M059J (cell line): ENCODE measurements at regions not wholly inside any gene's neighbourhood (a gene's known extent, or its start where the extent isn't known, plus 50 kb on each side); places are given as distances from the start of the nearest gene placed in this dataset.
"Not testable (repeated sequence)": the region's sequence is repeated elsewhere in the genome, so short reads cannot be mapped to it uniquely, and the experiment has no call there.

Experiments used
- DNase-seq: peaks from one replicate; pipeline ENCODE4 v3.0.0-alpha.2; 2012; ENCODE audit warnings: low read depth

DNA sequence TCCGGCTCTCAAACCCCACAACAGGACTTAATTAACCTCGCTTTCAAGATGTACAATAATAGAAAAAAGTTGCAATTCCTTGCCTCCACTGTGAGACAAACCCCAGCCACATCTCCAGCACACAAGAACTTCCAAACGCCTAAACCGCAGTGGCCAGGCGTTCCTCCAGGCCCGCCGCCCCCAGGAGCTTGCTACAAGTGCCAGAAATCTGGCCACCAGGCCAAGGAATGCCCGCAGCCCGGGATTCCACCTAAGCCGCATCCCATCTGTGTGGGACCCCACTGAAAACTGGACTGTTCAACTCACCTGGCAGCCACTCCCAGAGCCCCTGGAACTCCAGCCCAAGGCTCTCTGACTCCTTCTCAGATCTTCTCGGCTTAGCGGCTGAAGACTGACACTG is 262.5 kb downstream of the SMARCA2 start:
- DNase-seq: not testable (repeated sequence)

DNA sequence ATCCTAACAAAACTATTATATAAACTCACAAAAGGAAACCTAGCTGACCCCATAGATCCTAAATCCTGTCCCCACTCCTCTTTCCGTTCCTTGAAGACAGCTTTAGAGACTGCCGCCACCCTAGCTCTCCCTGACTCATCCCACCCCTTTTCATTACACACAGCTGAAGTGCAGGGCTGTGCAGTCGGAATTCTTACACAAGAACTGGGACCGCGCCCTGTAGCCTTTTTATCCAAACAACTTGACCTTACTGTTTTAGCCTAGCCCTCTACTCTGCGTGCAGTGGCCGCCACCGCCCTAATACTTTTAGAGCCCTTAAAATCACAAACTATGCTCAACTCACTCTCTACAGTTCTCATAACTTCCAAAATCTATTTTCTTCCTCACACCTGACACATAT is 264.0 kb downstream of the SMARCA2 start:
- DNase-seq: not testable (repeated sequence)

DNA sequence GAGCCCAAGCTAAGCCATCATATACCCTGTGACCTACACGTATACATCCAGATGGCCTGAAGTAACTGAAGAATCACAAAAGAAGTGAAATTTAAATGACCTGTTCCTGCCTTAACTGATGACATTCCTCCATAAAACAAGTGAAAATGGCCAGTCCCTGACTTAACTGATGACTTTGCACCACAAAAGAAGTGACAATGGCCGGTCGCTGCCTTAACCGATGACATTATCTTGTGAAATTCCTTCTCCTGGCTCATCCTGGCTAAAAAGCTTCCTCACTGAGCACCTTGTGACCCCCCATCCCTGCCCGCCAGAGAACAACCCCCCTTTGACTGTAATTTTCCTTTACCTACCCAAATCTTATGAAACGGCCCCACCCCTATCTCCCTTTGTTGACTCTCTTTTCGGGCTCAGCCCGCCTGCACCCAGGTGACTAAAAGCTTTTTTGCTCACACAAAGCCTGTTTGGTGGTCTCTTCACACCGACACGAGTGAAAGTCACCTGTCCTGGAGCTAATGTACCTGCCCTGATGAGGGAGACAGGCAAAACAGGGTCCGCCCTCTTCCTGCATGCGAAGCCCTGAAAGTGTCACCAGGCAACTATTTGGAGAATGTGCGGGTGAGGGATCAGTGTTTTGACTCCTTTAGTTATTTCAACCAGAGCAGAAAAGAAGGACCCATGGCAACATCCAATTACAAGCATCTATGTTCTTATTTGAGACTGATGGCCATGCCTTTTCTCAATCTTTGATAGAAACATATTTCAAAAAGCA is 266.1 kb downstream of the SMARCA2 start:
- DNase-seq: peak; percentile 77

DNA sequence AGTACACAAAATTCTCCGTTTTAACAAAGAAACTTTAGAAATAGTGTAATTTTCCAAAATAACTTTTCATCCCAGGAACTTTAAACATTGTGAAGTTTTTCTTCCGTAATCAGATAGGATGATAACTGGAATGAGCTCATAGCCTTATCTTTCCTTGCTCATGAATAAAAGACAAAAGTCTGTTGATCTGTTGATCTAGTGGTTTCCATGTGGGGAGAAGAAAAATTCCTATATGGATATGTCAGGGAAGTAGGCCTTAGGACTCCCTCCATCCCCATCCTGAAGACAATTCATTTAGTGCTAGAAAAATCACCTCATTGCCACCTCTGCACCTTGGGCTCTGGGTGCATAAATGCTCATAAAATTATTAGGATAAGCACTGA is 266.6 kb downstream of the SMARCA2 start:
- DNase-seq: peak; percentile 61

DNA sequence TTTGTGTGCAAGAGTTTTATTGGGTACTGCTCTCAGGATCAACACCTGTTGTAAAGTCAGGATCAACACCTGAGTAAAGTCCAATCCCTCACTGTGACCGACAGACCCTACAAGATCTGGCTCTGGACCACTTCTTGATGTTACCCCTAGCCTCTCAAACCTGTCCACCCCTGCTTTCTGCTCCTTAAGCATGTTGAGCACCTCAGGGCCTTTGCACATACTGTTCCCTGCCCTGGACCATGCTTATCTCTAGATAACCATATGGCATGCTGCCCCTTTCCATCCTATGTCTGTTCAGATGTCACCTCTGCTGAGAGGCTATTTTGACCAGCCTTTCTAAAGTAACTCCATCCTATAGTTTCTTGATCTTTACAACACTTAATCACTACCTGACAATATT is 269.6 kb downstream of the SMARCA2 start:
- DNase-seq: no peak

DNA sequence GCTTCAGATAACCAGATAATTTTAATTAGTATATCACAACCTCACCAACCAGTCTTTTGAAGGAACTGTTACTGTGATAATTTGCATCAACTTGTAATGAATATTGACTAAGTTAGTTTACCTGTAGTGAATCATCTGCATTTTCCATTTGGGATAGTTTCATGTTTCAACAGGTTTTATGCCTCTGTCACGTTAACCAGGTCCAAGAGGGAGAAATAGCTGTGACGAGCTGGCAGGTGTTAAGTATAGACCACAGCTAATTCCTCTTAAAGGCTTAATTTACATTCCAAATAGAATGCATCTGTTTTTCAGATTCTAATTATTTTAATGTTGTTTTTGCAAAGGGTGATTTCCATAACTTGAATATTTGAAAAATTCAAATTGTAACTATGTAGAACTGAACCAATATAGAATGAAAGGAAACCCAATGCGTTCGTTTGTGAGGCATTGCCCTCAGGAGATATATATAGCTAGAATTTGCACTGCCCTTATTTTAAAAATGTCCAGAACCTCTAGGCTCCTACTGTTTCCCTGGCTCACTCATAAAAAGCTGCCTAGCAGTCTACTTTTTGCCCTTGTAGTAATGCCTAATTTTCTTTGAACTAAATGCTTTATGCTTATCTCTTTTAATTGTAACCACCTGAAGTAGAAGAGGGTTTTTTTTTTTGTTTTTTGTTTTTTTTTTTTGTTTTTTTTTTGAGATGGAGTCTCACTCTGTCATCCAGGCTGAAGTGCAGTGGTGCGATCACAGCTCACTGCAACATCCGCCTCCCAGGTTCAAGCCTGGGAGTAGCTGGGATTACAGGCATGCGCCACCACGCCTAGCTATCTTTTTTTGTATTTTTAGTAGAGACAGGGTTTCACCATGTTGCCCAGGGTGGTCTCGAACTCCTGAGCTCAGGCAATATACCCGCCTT is 270.5 kb downstream of the SMARCA2 start:
- DNase-seq: no peak

DNA sequence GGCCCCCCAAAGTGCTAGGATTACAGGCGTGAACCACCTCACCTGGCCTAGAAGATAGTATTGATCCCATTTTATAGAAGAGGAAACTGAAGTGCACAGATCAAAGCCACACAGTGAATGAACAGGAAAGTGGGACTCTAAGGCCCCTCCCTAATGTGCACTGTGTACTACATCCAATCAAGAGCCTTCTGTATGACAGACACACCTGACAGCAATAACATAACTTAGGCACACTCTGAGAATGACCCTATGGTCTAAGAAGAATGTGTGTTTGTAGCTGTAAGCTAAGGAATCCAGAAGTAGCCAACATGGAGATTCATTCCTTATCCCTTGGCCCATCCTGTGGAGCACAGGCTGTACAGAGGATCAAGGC is 271.2 kb downstream of the SMARCA2 start:
- no peak for DNase-seq

DNA sequence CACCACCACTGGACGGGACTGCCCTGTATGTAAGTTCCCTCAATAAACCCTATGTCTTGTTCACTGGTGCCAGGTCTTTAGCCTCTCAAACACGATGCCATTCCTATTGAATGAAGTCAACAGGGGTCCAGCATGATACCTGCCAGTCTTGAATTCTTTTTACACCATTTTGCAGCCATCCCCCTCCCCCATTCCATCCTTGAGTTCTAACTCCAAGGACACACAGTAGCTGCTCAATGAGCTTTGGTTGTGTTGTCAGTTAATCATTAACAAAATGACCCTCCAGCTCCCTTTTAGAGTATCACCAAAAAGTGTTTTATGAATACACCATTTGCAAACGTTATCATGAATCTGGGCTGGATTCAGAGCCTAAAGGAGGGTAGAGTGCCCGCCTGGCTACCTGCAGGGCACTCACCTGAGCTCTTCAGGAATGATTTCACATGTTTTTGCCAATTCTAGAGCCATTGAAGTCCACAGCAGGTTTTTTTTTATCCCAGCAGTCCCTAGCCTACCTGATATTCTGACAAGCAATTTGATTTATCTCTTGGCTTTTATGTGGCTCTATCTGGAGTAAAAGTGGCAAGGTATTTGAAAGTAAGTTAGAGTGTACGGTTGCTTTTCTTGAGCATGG is 271.8 kb downstream of the SMARCA2 start:
- DNase-seq: no peak

DNA sequence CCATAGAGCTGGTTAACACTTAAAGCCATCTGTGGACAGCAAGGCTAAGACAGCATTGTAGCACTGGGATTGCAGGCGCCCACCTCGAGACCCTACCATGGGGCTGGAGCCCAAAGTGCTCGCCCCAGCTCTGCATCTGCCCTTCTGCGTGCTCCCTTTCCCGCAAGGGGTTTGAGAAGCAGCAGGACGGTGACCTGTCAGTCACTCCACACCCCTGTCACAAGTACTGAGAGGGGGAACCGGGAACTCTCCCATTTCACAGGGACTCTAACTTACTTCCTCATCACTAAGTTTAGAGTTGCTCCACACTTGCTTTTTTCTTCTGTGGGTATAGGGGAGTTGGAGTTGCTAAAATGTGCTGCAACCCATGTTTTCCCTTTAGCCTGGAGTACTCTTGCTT is 273.2 kb downstream of the SMARCA2 start:
- DNase-seq: no peak

DNA sequence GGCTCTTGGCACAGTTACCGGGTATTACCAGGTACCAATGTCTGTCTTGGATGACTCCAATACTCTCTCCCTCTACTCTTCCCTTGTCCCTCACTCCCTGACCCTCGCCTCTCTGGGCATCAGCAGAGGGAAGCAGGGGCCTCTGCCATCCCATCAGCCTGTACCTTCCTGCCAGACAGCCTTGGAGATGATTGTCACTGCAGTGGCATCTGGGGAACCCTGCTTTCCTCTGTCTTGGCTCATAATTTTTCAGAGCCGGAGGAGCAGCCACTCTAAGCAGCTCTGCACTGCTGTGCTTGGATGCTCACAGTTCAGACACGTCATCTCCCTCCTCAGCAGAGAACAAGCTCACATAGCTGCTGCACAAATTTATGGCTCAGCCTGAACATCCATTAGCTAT is 274.1 kb downstream of the SMARCA2 start:
- no peak for DNase-seq

DNA sequence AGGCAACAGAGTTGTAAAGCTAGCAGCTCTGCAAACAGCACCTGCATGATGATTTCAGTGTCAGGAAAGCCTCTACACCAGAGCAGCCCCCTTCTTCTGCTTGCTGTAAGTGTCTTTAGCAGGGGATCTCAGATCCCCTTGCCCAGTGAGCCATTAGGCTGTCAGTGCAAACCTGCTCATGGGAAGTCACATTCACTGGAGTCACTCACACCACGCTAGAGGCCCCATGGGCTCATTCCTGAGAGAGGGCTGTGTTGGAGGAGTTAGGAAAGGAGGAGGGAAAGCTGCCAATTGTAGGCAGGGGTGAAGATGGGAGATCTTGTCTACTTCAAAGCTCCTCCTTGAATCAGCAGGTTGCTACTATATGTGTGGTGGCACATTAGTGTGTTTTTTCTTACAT is 275.2 kb downstream of the SMARCA2 start:
- no peak for DNase-seq

DNA sequence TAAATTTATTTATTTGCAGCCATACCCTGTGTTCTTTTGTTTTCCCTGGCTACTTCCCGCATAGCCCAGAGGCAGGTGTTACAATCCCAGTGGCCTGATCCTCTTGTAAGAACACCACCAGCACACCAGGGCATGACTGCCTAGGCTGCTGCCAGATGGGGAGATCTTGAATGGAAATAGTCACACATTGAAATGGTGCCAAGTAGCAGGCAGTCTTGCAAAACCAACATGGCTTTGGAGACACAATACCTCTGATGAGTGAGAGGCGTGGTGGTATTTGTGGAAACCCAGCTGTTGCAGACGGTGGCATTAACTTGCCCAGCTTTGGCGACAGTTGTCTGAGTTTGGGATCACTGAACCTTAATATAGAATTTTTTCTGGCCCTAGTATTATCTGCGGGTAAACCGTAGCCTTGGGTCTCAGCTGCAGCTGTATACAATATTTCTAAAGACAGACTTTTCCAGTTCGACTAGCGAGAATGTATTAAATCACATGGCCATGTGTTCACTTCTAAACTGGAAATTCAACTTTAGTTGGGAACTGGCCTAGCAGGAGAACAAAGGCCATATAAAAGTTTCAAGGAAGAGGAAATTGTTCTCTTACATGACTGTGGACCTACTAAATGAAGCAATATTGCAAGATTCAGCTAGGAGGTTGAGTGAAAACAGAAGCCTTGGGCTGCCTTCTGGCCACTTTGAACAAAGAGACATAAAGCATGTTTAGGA is 277.0 kb downstream of the SMARCA2 start:
- peak; percentile 13 for DNase-seq

DNA sequence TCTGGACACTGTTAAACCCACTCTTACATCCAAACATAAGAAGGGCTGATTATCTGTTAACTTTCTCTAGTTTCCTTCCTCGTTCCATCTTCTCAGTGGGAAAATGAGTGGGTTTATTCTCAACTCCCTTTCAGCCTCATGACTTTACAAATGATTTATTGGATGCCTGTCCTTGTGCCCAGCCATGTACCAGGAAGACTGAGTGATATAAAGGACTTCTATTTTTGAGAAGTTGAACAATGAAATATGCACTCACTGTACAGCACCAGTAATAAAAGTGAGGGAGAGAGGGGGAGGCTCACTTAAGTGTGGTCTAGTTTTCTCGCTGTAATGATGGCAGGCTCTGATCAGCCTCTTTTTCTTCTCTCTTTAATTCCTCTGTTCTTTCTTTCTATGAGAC is 277.6 kb downstream of the SMARCA2 start:
- DNase-seq: no peak

DNA sequence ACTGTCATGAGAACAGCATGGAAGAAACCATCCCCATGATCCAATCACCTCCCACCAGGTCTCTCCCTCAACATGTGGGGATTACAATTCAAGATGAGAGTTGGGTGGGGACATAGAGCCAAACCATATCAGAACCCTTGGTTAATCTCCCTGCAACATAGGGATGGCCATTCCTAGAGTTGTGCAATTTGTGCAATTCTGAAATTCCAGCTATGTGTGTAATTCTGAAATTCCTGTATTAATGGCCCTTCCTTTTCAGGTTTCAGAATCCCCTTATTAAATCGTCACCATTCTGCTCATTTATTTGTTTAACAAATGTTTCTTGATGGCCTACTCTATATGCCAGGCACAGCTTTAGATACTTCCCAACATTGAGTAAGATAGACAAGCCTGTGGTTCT is 282.6 kb downstream of the SMARCA2 start:
- no peak for DNase-seq

DNA sequence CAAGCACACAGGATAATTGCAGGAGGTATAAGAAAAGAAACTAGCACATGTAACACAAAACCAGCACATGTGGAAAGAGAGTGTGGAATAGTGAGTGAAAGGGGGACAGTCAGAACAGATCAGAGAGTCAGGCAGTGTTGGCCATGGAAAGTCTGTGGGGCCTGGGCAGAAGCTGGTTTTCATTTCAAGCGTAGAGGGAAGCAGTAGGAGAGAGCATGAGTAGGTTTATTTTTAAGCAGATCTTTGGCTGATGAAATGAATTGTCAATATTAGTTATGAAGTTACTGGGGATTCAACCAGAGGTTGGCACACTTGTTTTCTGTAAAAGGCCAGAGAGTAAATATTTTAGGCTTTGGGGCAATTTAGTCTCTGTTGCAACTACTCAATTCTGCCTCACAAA is 283.1 kb downstream of the SMARCA2 start:
- no peak for DNase-seq

DNA sequence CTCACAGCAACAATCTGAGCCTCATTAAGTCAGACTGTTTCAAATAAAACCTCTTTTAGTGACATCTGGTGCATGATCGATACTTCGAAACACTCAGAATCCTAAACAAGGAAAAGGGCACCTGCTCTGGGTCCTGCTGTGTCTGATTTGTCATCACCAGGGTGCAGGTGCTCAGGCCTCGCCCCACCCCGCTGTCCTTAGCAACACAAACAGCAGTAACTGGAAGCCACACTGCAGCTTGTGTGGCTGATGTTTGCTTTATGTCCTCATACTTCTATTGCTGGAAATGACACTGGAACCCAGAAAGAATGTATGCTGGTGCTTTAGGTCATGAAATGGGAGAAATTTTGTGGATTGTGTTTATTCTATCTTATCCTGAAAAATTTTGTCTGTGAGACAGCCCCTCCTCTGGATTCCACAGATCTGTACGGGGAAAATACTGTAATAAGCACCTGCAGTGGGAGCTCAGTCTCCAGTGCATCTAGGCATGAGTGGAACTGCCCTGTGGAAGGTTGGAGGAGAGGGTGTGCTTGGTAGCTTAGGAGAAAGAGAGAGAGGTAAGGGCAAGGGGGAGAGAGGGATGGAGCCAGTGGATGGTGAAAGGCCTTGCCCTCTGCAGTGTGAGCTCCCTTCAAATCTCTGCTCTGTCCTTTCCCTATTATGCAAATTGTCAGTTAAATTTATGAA is 284.2 kb downstream of the SMARCA2 start:
- no peak for DNase-seq

DNA sequence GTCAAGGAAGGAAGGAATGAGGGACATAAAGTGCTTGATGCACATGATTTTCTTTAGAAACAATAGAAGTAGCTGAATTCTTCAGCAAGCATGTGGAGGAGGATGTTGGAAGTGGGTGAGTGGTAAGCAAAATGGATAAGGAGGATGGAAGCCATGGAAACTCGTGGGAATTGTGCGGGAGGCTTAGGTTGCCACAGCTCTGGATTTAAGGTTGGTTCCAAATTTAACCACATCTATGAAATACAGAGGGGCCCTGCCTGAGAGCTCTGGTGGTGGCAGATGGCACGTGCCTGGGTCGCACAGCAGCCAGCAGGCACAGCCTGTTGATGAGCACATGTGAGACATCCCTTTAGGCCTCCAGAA is 284.7 kb downstream of the SMARCA2 start:
- DNase-seq: no peak

DNA sequence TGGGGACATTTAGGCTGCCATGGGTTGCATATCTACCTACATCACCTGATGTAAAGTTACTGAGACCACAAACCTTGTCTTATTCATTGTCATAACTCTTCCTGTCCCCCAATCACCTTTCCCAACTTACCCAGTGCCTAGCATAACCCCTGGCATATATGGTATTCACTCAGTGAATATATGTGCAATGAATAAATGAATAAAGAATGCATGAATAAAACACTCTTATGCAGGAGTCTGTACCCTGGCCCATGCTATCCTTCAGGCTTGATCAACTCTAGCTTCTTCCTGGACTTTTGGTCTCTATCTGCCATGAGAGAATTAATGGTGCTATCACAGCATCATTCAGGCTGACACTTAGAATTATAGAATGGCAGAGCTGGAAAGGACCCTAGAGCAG is 285.2 kb downstream of the SMARCA2 start:
- no peak for DNase-seq

DNA sequence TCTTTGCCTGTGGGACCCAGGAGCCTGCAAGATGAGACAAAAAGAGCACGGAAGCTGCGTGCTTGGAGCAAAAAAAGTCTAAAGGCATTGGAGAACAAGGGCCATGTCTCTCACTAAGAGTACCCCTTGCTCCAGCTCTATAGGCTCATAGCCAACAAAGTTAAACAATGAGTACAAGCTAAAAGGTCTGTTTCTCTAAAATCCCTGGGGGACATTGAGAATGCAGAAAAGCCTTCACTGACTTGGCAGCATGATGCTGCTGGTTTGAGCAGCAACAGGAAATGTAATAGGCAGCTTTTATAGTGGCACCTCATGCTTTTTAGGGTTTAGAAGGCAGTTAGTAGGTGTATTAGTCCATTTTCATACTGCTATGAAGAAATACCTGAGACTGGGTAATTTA is 287.5 kb downstream of the SMARCA2 start:
- DNase-seq: no peak

DNA sequence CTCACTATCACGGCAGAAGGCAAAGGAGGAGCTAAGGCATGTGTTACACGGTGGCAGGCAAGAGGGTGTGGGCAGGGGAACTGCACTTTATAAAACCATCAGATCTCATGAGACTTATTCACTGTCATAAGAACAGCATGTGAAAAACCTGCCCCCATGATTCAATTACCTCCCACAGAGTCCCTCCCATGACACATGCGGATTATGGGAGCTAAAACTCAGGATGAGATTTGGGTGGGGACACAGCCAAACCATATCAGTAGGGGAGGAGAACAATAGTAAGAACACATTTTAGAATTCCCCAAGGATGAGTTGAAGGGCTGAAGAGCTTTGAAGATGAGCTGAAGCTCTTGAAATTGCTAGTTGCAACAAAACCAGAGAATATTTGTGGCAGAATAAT is 287.9 kb downstream of the SMARCA2 start:
- DNase-seq: no peak

DNA sequence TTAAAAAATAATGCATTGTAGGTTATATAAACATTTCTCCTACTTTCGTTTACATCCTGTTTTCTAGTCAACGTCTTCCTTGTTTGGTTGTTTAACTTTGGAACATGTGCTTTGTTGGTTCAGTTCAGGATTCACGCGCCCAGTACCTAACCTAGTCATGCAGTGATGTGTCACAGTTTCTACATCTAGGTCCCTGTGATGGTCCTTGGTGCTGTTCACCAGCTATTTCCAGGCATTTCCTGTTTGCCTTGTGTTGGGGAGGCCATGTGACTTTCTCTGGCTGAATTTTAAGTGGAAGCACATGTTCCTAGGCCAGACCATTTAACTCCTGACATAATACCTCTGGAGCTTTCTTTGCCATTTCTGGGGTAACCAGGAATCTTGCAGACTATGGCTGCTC is 292.3 kb downstream of the SMARCA2 start:
- DNase-seq: peak; percentile 46

DNA sequence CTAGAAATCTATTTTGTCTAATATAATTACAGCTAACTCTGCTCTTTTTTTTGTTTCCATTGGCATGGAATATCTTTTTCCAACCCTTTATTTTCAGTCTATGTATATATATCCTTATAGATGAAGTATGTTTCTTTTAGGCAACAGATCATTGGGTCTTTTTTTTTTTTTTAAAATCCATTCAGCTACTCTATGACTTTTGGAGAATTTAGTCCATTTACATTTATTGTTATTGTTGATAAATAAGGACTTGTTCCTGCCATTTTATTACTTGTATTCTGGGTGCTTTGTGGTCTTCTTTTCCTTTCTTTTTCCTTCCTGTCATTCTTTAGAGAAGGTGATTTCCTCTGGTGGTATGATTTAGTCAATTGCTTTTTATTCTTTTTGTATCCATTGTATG is 296.8 kb downstream of the SMARCA2 start:
- DNase-seq: no peak
